ENCODE measurements at regions not wholly inside any gene's neighbourhood (a gene's known extent, or its start where the extent isn't known, plus 50 kb on each side); places are given as distances from the start of the nearest gene placed in this dataset.
"Not testable (repeated sequence)": the region's sequence is repeated elsewhere in the genome, so short reads cannot be mapped to it uniquely, and the experiment has no call there.

DNA sequence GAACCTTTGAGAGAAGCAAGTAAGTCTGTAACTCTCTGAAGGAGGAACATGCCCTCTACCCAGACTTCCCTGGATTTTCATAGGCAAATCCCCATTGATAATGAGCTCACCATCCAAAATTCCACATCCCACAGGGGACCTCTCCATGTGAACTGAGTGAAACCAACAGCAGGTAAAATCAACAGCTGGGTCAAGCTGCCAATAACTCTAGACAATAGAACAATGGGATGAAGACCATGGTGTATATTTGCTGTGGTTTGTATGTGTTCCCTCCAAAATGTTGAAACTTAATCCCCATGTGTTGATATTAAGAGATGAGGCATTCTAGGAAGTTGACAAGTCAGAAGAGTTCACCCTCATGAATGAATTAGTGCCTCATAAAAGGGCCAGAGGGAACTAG is 110.2 kb upstream of the MYO10 start:
- no peak overlapping the region for H3K27ac ChIP-seq
- TF ChIP-seq, protein P1, sequence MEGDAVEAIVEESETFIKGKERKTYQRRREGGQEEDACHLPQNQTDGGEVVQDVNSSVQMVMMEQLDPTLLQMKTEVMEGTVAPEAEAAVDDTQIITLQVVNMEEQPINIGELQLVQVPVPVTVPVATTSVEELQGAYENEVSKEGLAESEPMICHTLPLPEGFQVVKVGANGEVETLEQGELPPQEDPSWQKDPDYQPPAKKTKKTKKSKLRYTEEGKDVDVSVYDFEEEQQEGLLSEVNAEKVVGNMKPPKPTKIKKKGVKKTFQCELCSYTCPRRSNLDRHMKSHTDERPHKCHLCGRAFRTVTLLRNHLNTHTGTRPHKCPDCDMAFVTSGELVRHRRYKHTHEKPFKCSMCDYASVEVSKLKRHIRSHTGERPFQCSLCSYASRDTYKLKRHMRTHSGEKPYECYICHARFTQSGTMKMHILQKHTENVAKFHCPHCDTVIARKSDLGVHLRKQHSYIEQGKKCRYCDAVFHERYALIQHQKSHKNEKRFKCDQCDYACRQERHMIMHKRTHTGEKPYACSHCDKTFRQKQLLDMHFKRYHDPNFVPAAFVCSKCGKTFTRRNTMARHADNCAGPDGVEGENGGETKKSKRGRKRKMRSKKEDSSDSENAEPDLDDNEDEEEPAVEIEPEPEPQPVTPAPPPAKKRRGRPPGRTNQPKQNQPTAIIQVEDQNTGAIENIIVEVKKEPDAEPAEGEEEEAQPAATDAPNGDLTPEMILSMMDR (conservative IDR thresholded peaks at IDR 0.05), result no peak

DNA sequence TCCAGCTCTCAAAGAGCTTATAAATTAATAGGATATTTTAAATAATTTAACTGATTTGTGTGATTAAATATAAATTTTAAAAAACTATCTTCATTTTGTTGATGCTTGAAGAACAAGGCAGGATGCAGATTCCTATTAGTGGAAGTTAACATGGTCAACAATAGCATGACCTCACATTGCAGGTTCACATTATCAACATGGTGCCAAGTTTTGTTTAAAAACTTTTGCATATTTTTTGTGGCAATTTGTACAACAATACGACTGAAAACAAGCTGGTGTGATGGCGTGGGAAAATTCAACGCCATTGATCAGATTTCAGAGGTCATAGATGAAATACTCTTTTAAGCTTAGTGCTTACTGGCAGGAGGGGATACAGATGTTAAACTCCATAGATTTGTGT is 114.1 kb upstream of the MYO10 start:
- H3K27ac ChIP-seq, result no peak overlapping the region
- TF ChIP-seq, protein P1 (conservative IDR thresholded peaks at IDR 0.05), result no peak

DNA sequence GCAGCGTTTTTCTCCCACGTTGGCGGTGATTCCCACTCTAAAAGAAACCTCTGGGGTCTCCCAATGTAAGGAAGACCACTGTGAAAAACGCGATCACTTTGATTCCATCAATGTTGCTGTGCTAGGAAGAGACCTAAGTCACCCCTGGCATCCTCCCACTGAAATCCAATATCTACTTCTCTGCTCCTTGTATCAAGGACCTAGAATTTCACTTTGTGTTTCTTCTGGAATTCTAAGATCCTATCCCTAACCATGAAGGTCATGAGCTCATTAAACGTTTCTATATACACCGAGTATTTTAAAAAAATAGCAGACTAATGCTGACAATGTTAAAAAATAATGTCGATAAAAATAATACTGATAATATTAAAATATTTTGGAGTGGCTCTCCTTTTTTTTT is 118.8 kb upstream of the MYO10 start:
- TF ChIP-seq, protein P1 (conservative IDR thresholded peaks at IDR 0.05), result no peak
- H3K27ac ChIP-seq, result no peak overlapping the region

DNA sequence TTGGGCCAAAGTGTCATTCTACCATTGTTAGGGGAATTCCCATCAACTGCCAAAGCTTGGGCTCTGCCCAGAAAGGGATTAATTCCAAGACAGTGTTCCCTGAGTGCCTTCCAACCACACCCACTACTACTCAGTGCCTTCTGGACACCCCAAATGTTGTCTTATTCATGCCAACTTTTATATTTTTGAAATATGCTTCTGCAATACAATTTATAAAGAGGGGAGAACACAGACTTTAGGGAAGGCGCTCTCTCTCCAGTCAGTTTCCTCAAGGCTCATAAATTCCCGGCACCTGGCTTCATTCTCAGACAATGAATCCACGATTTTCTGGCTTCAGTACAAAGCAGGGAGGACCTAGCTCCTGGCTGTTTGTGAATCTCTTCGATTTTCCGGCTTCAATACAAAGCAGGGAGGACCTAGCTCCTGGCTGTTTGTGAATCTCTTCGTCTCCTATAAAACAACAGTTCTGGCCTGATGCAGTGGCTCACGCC is 120.1 kb upstream of the MYO10 start:
- H3K27ac ChIP-seq, result peak overlapping the region; percentile 48; the same call in 1 of the 2 replicates
- TF ChIP-seq, protein P1 (conservative IDR thresholded peaks at IDR 0.05), result no peak

DNA sequence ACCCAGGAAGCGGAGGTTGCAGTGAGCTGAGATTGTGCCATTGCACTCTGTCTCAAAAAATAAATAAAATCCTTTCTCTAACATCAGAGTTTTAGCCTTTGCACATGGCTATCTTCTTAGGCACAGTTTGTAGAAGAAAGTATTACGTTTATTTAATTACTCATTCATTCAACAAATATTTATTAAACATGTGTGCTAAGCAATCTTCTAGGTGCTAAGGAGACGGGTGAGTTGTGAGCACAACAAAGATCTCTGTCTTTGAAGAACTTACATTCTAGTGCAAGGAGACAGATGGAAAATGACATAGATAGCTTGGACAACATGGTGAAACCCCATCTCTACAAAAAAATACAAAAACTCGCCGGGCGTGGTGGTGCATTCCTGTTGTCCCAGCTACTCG is 122.3 kb upstream of the MYO10 start:
- H3K27ac ChIP-seq, result no peak overlapping the region; the same call in 1 of the 2 replicates
- TF ChIP-seq, protein P1 (conservative IDR thresholded peaks at IDR 0.05), result no peak

DNA sequence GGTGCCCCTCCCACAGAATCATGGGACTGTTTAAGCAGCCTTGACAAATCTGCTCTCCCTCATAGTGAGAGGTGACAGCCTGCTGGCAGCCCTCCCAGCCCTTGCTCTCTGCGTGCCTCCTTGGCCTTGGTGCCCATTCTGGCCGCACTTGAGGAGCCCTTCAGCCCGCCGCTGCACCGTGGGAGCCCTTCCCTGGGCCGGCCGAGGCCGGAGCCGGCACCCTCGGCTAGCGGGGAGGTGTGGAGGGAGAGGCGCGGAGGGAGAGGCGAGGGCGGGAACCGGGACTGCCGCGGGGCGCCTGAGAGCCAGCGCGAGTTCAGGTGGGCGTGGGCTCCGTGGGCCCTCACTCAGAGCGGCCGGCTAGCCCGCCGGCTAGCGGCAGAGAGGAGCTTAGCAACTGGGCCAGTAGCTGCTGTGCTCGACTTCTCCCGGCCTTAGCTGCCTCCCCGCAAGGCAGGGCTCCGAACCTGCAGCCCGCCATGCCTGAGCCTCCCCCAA is 125.9 kb upstream of the MYO10 start:
- no peak overlapping the region for H3K27ac ChIP-seq
- TF ChIP-seq, protein P1 (conservative IDR thresholded peaks at IDR 0.05), result no peak

DNA sequence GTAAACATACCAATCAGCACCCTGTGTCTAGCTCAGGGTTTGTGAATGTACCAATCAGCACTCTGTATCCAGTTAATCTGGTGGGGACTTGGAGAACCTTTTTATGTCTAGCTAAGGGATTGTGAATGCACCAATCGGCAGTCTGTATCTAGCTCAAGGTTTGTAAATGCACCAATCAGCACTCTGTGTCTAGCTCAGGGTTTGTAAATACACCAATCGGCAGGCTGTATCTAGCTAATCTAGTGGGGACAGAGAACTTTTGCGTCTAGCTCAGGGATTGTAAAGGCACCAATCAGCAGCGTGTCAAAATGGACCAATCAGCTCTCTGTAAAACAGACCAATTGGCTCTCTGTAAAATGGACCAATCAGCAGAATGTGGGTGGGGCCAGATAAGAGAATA is 126.7 kb upstream of the MYO10 start:
- H3K27ac ChIP-seq, result not testable (repeated sequence)

DNA sequence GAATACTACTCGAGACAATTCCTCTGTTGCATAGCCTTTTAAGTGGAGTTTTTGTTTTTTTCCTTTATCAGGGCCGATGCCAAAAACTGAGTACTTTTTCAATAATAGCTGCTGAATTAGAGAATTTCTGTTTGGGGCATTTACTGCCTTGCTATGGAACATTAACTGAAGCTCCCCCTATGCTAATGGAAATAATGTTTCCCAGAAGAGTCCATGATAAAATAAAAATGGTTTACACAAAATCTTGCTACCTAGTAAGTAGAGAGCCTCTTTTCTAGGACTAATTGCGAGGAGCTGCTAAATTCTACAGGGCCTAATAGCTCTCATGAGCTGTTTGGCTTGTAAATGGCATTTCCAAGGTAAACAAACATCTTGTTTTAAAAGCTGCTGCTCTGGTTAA is 128.2 kb upstream of the MYO10 start:
- TF ChIP-seq, protein P1 (conservative IDR thresholded peaks at IDR 0.05), result no peak
- peak overlapping the region; percentile 54 for H3K27ac ChIP-seq

Measured in VCaP (cell line).